ENCODE measurements at regions not wholly inside any gene's neighbourhood (a gene's known extent, or its start where the extent isn't known, plus 50 kb on each side); places are given as distances from the start of the nearest gene placed in this dataset.
A peak's percentile ranks its signal among the peaks of the same experiment; 100 is the strongest.

DNA sequence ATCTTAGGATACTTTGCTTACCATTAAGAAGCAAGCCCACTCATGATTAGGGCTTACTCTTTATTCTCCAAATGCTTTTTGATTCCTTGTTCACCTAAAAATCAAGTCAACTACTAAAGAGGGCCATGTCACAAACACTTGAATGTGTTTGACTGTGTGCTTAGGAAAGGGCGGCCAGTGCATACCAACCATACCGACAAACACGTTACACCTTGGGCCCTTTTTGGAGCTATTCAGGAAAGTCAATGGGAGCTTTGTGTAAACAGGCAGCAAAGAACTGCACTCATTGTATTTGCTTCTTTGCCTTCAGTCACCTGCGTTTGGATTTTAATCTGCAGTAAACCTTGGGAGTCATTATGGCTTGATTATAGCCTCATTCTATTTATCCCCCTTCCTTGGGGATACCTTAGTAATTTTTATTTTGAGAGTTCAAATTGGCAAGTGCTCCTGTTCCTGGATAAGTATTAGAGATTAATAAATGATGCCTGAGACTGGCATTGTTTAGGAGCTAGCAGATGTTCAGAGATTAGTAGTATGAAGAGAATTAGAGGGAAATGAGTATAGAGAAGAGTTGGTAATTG, 102.6 kb upstream of the HDGFL1 start:
- no peaks in the 10 kb centered on the region for H3K79me1 ChIP-seq (ENCODE audit: low read length)
- no peak overlapping the region for H3K23ac ChIP-seq (ENCODE audit: low read length)
- H4K5ac ChIP-seq (ENCODE audit: low read length) = no peak overlapping the region
- no peak overlapping the region for H4K8ac ChIP-seq (ENCODE audit: low read depth, low read length)
- no peaks in the 10 kb centered on the region for H3K4me1 ChIP-seq (ENCODE audit: control insufficient read depth, low read depth, low read length)
- no peak overlapping the region for H3K27ac ChIP-seq (ENCODE audit: low read depth, low read length)
- no peak overlapping the region for H2AK5ac ChIP-seq (ENCODE audit: low read length)
- H3K79me2 ChIP-seq (ENCODE audit: control insufficient read depth, insufficient read depth, low read length) = no peaks in the 10 kb centered on the region
- H3K18ac ChIP-seq (ENCODE audit: low read length) = no peak overlapping the region
- no peak overlapping the region for H3K9ac ChIP-seq (ENCODE audit: low read length)
- no peaks in the 10 kb centered on the region for H3K27me3 ChIP-seq (ENCODE audit: insufficient read depth, low read length, poor library complexity)
- H2BK5ac ChIP-seq (ENCODE audit: low read length) = no peak overlapping the region
- H3K36me3 ChIP-seq (ENCODE audit: control insufficient read depth, insufficient read depth, low read length) = no peaks in the 10 kb centered on the region
- no peak overlapping the region for H3K4me2 ChIP-seq (ENCODE audit: low read length)
- peak; percentile 14 for DNase-seq
- no CpG with 5 or more reads among the region's 4 CpGs for WGBS (ENCODE audit: extremely low coverage, insufficient coverage, low lambda C conversion rate)
- H3K4ac ChIP-seq (ENCODE audit: low read depth, low read length) = no peak overlapping the region
- no peak overlapping the region for H3K56ac ChIP-seq (ENCODE audit: low read length)
- H2BK120ac ChIP-seq (ENCODE audit: low read depth, low read length) = no peak overlapping the region
- H3K4me3 ChIP-seq (ENCODE audit: low read length) = no peak overlapping the region
- H2BK15ac ChIP-seq (replicated peaks; ENCODE audit: low read depth) = no peak overlapping the region

DNA sequence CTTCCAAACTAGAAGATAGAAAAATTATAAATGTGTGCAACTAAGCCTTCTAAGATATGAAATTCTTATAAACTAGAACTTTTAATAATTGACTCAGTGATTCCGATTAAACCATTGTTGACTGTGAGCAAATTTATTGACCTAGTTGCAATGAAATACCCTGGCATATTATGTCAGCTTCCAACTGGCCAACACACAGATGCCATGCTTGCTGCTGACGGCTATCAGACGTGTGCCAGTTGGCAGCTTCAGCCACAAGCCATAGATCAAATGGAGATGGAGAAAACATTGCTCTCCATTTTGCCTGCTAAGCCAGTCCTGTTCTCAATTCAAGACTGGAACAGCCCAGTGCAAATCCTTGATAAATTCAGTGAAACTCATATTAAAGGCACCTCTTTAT, 101.7 kb upstream of the HDGFL1 start:
- no peaks in the 10 kb centered on the region for H3K36me3 ChIP-seq (ENCODE audit: control insufficient read depth, insufficient read depth, low read length)
- no peak overlapping the region for H2BK5ac ChIP-seq (ENCODE audit: low read length)

DNA sequence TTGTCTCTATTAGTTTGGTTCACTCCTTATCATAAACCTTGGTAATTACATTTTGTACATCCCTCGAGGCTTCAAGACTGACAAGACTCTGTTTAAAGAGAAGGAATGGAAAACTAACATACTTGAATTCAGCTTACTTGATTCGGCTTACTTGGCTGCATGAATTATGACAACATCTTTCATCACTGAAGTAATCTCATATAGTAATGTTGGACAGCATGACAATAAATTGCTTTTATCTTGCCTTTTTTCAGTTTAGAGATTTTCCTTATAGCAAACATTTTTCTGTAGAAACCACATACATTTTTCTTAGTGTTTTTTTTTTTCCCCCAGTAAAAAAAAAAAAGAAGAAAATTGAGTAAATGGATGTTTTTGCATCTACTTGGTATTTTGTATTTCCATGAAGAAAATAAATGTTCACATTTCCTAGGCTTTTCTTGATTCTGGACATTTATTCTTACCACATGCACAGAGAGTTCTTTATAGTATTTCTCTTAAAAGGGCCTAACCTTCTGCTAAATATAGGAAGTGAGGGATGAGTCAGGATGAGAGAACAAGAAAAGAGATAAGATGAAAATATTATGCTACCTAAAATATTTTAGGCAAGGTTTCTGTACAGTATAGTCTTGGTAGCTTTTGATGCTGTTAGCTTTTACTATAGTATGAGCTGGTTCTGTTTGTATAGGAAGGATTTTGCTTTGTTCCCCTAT, 101.0 kb upstream of the HDGFL1 start:
- Histone ChIP-seq H3K4me1 (ENCODE audit: control insufficient read depth, low read depth, low read length) (no peaks in the 10 kb centered on the region), H3K18ac (ENCODE audit: low read length) (no peak overlapping the region), H3K79me1 (ENCODE audit: low read length) (no peaks in the 10 kb centered on the region), H3K27me3 (ENCODE audit: insufficient read depth, low read length, poor library complexity) (no peaks in the 10 kb centered on the region), H4K8ac (ENCODE audit: low read depth, low read length) (no peak overlapping the region), H3K4me3 (ENCODE audit: low read length) (no peak overlapping the region), H3K36me3 (ENCODE audit: control insufficient read depth, insufficient read depth, low read length) (no peaks in the 10 kb centered on the region), H2AK5ac (ENCODE audit: low read length) (no peak overlapping the region), H3K4me2 (ENCODE audit: low read length) (no peak overlapping the region), H3K79me2 (ENCODE audit: control insufficient read depth, insufficient read depth, low read length) (no peaks in the 10 kb centered on the region), H2BK15ac (replicated peaks; ENCODE audit: low read depth) (no peak overlapping the region), H3K4ac (ENCODE audit: low read depth, low read length) (no peak overlapping the region), H3K56ac (ENCODE audit: low read length) (no peak overlapping the region), H2BK120ac (ENCODE audit: low read depth, low read length) (no peak overlapping the region), H3K27ac (ENCODE audit: low read depth, low read length) (no peak overlapping the region), H4K5ac (ENCODE audit: low read length) (no peak overlapping the region), H3K9ac (ENCODE audit: low read length) (no peak overlapping the region), H3K23ac (ENCODE audit: low read length) (no peak overlapping the region), H2BK5ac (ENCODE audit: low read length) (no peak overlapping the region)
- no peak for DNase-seq
- WGBS (ENCODE audit: extremely low coverage, insufficient coverage, low lambda C conversion rate) = no CpG with 5 or more reads among the region's 2 CpGs

More for the DNA sequence above, 101.7 kb upstream of the HDGFL1 start:
- H3K79me2 ChIP-seq (ENCODE audit: control insufficient read depth, insufficient read depth, low read length) = no peaks in the 10 kb centered on the region
- no peak overlapping the region for H3K56ac ChIP-seq (ENCODE audit: low read length)
- no peak overlapping the region for H2BK15ac ChIP-seq (replicated peaks; ENCODE audit: low read depth)
- no peak overlapping the region for H3K4me2 ChIP-seq (ENCODE audit: low read length)
- DNase-seq = no peak
- no peak overlapping the region for H4K8ac ChIP-seq (ENCODE audit: low read depth, low read length)
- H2AK5ac ChIP-seq (ENCODE audit: low read length) = no peak overlapping the region
- H3K27ac ChIP-seq (ENCODE audit: low read depth, low read length) = no peak overlapping the region
- H3K27me3 ChIP-seq (ENCODE audit: insufficient read depth, low read length, poor library complexity) = no peaks in the 10 kb centered on the region
- H3K18ac ChIP-seq (ENCODE audit: low read length) = no peak overlapping the region
- WGBS (ENCODE audit: extremely low coverage, insufficient coverage, low lambda C conversion rate) = no CpG with 5 or more reads among the region's 3 CpGs
- no peaks in the 10 kb centered on the region for H3K4me1 ChIP-seq (ENCODE audit: control insufficient read depth, low read depth, low read length)
- H3K4ac ChIP-seq (ENCODE audit: low read depth, low read length) = no peak overlapping the region
- H3K4me3 ChIP-seq (ENCODE audit: low read length) = no peak overlapping the region
- H3K9ac ChIP-seq (ENCODE audit: low read length) = no peak overlapping the region
- H2BK120ac ChIP-seq (ENCODE audit: low read depth, low read length) = no peak overlapping the region
- no peak overlapping the region for H4K5ac ChIP-seq (ENCODE audit: low read length)
- no peak overlapping the region for H3K23ac ChIP-seq (ENCODE audit: low read length)
- no peaks in the 10 kb centered on the region for H3K79me1 ChIP-seq (ENCODE audit: low read length)

DNA sequence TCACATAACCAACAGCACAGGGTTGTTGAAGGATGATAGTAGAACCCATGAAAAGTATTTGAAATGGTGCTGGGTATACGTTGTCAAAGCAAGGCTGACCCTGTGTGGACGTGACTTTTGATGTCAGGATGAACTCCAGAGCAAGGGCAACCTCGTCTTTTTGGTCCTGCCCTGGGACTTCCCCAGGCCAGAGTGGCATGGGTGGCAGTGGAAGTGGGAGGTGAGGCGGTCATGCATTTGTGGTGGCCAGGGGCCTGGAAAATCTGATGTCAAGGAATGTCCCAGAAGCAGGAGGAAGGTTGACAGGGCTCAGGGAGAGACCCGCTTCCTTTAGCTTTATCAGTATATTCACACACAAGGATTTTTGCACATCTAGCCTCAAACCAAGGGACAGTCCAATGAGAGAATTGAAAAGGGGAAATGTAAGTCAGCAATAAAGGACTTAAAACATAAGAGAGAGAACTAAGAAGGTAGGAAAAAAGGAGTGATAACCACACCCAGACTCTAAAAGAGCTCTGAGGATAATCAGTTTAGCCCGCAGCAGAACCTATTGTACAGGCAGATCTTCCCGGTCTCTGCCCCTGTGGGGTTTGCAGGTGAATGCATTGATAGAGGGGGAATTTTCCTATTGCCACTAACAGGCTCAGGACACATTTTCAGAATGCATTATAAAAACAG, 98.8 kb upstream of the HDGFL1 start:
- H3K9ac ChIP-seq (ENCODE audit: low read length) = no peak overlapping the region
- no peak for DNase-seq
- H3K79me1 ChIP-seq (ENCODE audit: low read length) = no peaks in the 10 kb centered on the region
- no CpG with 5 or more reads among the region's 7 CpGs for WGBS (ENCODE audit: extremely low coverage, insufficient coverage, low lambda C conversion rate)
- no peak overlapping the region for H3K27ac ChIP-seq (ENCODE audit: low read depth, low read length)
- no peak overlapping the region for H3K23ac ChIP-seq (ENCODE audit: low read length)
- H3K27me3 ChIP-seq (ENCODE audit: insufficient read depth, low read length, poor library complexity) = no peaks in the 10 kb centered on the region
- no peak overlapping the region for H2BK5ac ChIP-seq (ENCODE audit: low read length)
- H3K36me3 ChIP-seq (ENCODE audit: control insufficient read depth, insufficient read depth, low read length) = no peaks in the 10 kb centered on the region
- H3K18ac ChIP-seq (ENCODE audit: low read length) = no peak overlapping the region
- no peaks in the 10 kb centered on the region for H3K4me1 ChIP-seq (ENCODE audit: control insufficient read depth, low read depth, low read length)
- no peak overlapping the region for H3K4me3 ChIP-seq (ENCODE audit: low read length)
- H3K4me2 ChIP-seq (ENCODE audit: low read length) = no peak overlapping the region
- H2BK120ac ChIP-seq (ENCODE audit: low read depth, low read length) = no peak overlapping the region
- no peak overlapping the region for H2AK5ac ChIP-seq (ENCODE audit: low read length)
- no peak overlapping the region for H4K5ac ChIP-seq (ENCODE audit: low read length)
- H3K79me2 ChIP-seq (ENCODE audit: control insufficient read depth, insufficient read depth, low read length) = no peaks in the 10 kb centered on the region
- no peak overlapping the region for H3K4ac ChIP-seq (ENCODE audit: low read depth, low read length)
- no peak overlapping the region for H2BK15ac ChIP-seq (replicated peaks; ENCODE audit: low read depth)
- no peak overlapping the region for H4K8ac ChIP-seq (ENCODE audit: low read depth, low read length)
- H3K56ac ChIP-seq (ENCODE audit: low read length) = no peak overlapping the region

DNA sequence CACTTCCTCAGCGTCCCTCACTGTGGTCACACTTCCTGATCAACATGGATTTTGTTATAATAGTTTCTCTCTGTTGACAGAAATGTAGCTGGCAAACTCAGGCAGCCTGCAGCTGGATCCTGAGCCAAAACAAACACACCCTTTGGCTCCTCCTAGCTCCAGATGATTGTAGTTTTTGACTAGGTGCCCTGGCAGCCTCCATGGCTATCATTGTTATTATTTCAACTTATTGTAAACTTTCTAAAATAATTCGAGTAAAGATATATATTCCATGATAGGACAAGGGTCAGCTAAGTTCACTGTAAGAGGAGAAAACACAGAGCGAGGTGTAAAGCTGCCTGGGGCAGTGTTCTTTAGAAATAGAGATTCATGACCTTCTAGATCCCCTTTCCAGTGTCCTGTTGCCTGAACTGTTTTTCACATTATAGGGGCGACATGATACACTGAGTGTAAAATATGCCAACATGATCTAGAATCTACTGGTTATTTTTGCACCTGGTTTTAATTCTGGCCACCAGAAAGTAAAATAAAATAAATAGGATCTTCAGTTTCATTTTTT, 98.2 kb upstream of the HDGFL1 start:
- no peak overlapping the region for H2BK5ac ChIP-seq (ENCODE audit: low read length)
- no peaks in the 10 kb centered on the region for H3K79me1 ChIP-seq (ENCODE audit: low read length)
- H3K4me3 ChIP-seq (ENCODE audit: low read length) = no peak overlapping the region
- H3K4ac ChIP-seq (ENCODE audit: low read depth, low read length) = no peak overlapping the region
- H2BK120ac ChIP-seq (ENCODE audit: low read depth, low read length) = no peak overlapping the region
- H3K23ac ChIP-seq (ENCODE audit: low read length) = no peak overlapping the region
- no peak overlapping the region for H2AK5ac ChIP-seq (ENCODE audit: low read length)
- H4K5ac ChIP-seq (ENCODE audit: low read length) = no peak overlapping the region
- no peaks in the 10 kb centered on the region for H3K79me2 ChIP-seq (ENCODE audit: control insufficient read depth, insufficient read depth, low read length)
- no peak overlapping the region for H3K27ac ChIP-seq (ENCODE audit: low read depth, low read length)
- no peak overlapping the region for H3K4me2 ChIP-seq (ENCODE audit: low read length)
- no peak overlapping the region for H3K18ac ChIP-seq (ENCODE audit: low read length)
- no peak overlapping the region for H3K9ac ChIP-seq (ENCODE audit: low read length)
- no peaks in the 10 kb centered on the region for H3K4me1 ChIP-seq (ENCODE audit: control insufficient read depth, low read depth, low read length)
- WGBS (ENCODE audit: extremely low coverage, insufficient coverage, low lambda C conversion rate) = no CpG with 5 or more reads among the region's 4 CpGs
- no peaks in the 10 kb centered on the region for H3K36me3 ChIP-seq (ENCODE audit: control insufficient read depth, insufficient read depth, low read length)
- DNase-seq = no peak
- H2BK15ac ChIP-seq (replicated peaks; ENCODE audit: low read depth) = no peak overlapping the region
- H4K8ac ChIP-seq (ENCODE audit: low read depth, low read length) = no peak overlapping the region
- no peak overlapping the region for H3K56ac ChIP-seq (ENCODE audit: low read length)
- no peaks in the 10 kb centered on the region for H3K27me3 ChIP-seq (ENCODE audit: insufficient read depth, low read length, poor library complexity)
